ENCODE measurements at regions not wholly inside any gene's neighbourhood (a gene's known extent, or its start where the extent isn't known, plus 50 kb on each side); places are given as distances from the start of the nearest gene placed in this dataset.

DNA sequence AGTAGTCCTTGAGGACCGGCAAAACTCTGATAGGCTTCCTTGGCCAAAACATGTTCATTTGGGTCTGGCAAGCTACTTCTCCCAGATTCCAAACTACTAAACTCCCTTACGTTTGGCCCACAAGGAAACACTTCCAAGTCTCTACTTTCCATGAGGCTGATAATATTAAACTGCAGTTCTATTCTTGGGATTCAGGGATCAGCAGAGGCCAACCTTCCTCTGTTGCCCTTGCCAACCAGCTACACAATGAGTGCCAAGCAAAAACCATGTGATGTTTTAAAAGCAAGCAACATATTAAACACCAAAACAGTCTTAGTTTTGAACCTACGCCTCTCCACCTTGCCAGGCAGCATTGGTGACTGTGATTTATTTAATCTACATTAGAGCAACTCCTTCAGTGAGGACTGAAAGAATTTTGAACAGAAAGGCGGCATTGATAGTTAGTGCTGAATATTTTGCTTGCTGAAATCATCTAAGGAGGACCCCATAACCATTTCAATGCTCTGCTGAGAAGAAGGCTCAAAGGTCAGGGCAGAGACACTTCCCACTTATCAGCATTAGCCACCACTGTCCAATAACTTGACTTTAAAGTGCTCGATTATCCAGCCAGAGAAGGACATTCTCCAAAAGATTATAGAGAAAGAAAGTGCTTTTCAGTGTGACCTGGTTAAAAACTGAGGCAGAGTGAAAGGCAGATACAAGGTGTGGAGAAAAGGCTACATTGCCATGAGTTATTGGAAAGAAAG lies 287.1 kb downstream of the TBC1D4 start:
- H3K4me3 ChIP-seq (IDR thresholded peaks at IDR 0.05; ENCODE audit: insufficient read depth, low read depth, low read length) = no peak overlapping the region
- H4K20me1 ChIP-seq (ENCODE audit: insufficient read depth) = no peaks in the 10 kb centered on the region
- no peak overlapping the region for H2AFZ ChIP-seq (ENCODE audit: low read depth)
- no peak overlapping the region for H3K27ac ChIP-seq
- TF ChIP-seq, protein P1, sequence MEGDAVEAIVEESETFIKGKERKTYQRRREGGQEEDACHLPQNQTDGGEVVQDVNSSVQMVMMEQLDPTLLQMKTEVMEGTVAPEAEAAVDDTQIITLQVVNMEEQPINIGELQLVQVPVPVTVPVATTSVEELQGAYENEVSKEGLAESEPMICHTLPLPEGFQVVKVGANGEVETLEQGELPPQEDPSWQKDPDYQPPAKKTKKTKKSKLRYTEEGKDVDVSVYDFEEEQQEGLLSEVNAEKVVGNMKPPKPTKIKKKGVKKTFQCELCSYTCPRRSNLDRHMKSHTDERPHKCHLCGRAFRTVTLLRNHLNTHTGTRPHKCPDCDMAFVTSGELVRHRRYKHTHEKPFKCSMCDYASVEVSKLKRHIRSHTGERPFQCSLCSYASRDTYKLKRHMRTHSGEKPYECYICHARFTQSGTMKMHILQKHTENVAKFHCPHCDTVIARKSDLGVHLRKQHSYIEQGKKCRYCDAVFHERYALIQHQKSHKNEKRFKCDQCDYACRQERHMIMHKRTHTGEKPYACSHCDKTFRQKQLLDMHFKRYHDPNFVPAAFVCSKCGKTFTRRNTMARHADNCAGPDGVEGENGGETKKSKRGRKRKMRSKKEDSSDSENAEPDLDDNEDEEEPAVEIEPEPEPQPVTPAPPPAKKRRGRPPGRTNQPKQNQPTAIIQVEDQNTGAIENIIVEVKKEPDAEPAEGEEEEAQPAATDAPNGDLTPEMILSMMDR (conservative IDR thresholded peaks at IDR 0.05; ENCODE audit: low read depth, low read length) = no peak
- no peaks in the 10 kb centered on the region for H3K79me2 ChIP-seq (ENCODE audit: insufficient read depth, low read depth)
- no peak overlapping the region for H3K4me2 ChIP-seq
- H3K9ac ChIP-seq = no peak overlapping the region
- H3K36me3 ChIP-seq (ENCODE audit: insufficient read depth) = no peaks in the 10 kb centered on the region
- no peaks in the 10 kb centered on the region for H3K4me1 ChIP-seq (ENCODE audit: low read depth, poor library complexity, severe bottlenecking)
- no peaks in the 10 kb centered on the region for H3K27me3 ChIP-seq (ENCODE audit: insufficient read depth, low read depth)

DNA sequence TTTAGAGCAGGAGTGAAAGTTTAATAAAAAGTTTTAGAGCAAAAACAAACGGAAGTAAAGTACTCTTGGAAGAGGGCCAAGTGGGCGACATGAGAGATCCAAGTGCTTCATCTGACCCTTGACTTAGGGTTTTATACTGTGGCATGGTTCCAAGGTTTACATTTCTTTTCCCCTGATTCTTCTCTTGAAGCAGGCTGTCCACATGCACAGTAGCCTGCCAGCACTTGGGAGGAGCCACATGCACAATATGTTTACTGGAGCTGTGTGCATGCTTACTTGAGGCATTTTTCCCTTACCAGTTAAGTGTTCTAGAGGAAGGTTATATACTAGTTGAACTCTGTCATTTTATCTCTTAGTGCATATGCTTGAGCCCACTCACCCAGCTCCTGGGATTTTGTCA lies 295.6 kb downstream of the TBC1D4 start:
- Histone ChIP-seq H4K20me1 (ENCODE audit: insufficient read depth) (no peaks in the 10 kb centered on the region), H3K27me3 (ENCODE audit: insufficient read depth, low read depth) (no peaks in the 10 kb centered on the region), H3K27ac (no peak overlapping the region), H2AFZ (ENCODE audit: low read depth) (no peak overlapping the region), H3K9ac (no peak overlapping the region), H3K4me1 (ENCODE audit: low read depth, poor library complexity, severe bottlenecking) (no peaks in the 10 kb centered on the region), H3K36me3 (ENCODE audit: insufficient read depth) (no peaks in the 10 kb centered on the region), H3K4me2 (no peak overlapping the region), H3K4me3 (IDR thresholded peaks at IDR 0.05; ENCODE audit: insufficient read depth, low read depth, low read length) (no peak overlapping the region), H3K79me2 (ENCODE audit: insufficient read depth, low read depth) (no peaks in the 10 kb centered on the region)
- TF ChIP-seq, protein P1 (conservative IDR thresholded peaks at IDR 0.05; ENCODE audit: low read depth, low read length) = no peak

DNA sequence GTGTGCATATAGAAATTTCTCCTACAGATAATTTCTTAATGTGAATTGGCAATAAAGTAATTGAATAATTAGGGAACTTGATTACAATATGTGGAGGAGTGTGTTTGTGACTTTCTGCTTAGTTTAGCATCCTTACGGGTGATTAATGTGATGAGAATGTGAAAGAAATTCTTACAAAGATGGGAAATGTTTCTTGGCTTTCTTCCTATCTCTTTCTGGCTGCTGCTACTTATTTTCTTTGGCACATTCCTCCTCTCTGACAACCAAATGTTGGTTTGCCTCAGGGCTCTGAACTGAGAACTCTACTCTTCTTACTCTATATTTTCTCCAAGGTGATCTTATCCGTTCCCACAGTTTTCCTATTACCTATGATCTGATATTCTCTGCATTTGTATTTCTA lies 300.1 kb downstream of the TBC1D4 start:
- Histone ChIP-seq H3K79me2 (ENCODE audit: insufficient read depth, low read depth) (no peaks in the 10 kb centered on the region), H4K20me1 (ENCODE audit: insufficient read depth) (no peaks in the 10 kb centered on the region), H3K27ac (no peak overlapping the region), H3K36me3 (ENCODE audit: insufficient read depth) (no peaks in the 10 kb centered on the region), H3K4me2 (no peak overlapping the region), H3K4me3 (IDR thresholded peaks at IDR 0.05; ENCODE audit: insufficient read depth, low read depth, low read length) (no peak overlapping the region), H3K4me1 (ENCODE audit: low read depth, poor library complexity, severe bottlenecking) (no peaks in the 10 kb centered on the region), H3K27me3 (ENCODE audit: insufficient read depth, low read depth) (no peaks in the 10 kb centered on the region), H2AFZ (ENCODE audit: low read depth) (no peak overlapping the region), H3K9ac (no peak overlapping the region)
- TF ChIP-seq, protein P1 (conservative IDR thresholded peaks at IDR 0.05; ENCODE audit: low read depth, low read length) = no peak

DNA sequence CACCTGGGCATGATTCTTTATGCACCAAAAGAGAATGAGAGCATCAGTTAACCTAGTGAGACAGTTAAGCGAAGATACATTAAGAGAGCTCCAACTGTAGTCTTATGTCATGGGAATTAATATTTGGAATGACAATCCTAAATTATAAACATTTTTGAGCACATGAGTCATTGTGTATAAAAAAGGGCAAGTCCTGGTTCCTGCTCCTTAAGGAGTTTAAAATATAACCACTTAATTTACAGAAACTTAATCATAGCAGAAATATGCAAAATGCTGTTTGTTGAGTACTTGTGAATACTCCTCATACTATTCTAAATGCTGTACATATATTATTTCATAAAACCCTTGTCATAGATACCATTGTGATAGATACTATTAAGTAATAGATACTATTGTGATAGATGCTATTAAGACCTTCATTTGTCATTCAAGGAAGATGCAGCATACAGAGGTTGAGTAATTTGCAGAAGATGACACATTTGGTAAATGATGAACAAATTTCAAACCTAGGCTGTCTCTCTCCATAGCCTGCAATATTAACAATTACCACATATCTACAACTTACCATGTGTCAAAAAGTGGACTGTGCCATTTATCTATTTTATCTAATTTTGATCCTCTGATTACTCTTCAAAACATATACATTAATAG lies 301.0 kb downstream of the TBC1D4 start:
- no peak overlapping the region for H2AFZ ChIP-seq (ENCODE audit: low read depth)
- no peak overlapping the region for H3K4me2 ChIP-seq
- no peak overlapping the region for H3K27ac ChIP-seq
- H3K36me3 ChIP-seq (ENCODE audit: insufficient read depth) = no peaks in the 10 kb centered on the region
- no peak overlapping the region for H3K9ac ChIP-seq
- no peaks in the 10 kb centered on the region for H4K20me1 ChIP-seq (ENCODE audit: insufficient read depth)
- no peak overlapping the region for H3K4me3 ChIP-seq (IDR thresholded peaks at IDR 0.05; ENCODE audit: insufficient read depth, low read depth, low read length)
- no peaks in the 10 kb centered on the region for H3K27me3 ChIP-seq (ENCODE audit: insufficient read depth, low read depth)
- H3K79me2 ChIP-seq (ENCODE audit: insufficient read depth, low read depth) = no peaks in the 10 kb centered on the region
- no peaks in the 10 kb centered on the region for H3K4me1 ChIP-seq (ENCODE audit: low read depth, poor library complexity, severe bottlenecking)
- TF ChIP-seq, protein P1 (conservative IDR thresholded peaks at IDR 0.05; ENCODE audit: low read depth, low read length) = no peak

Measured in KMS-11 (cell line).